ENCODE measurements at regions not wholly inside any gene's neighbourhood (a gene's known extent, or its start where the extent isn't known, plus 50 kb on each side); places are given as distances from the start of the nearest gene placed in this dataset.
"Not testable (repeated sequence)": the region's sequence is repeated elsewhere in the genome, so short reads cannot be mapped to it uniquely, and the experiment has no call there.

DNA sequence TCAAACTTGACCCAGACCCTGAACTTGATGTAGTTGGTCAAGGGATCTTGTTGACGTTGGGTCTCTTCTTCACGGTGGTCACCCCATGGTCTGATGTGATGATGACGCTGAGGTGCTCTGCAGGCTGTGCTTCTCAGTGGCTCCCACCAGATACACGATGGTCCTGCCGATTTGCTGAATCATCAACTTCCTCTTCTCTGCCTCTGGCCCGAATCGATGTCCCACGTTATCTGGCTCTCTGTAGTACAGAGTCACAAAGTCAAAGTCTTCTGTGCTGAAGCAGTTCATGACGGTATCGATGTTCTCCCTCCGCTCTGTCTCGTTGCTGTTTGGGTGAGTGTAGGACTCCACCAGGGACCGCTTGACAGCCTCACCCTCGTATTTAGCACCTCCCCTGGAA lies 58.5 kb upstream of the ZNF195 start:
- not testable (repeated sequence) for DNase-seq (ENCODE audit: low read depth, low spot score)

DNA sequence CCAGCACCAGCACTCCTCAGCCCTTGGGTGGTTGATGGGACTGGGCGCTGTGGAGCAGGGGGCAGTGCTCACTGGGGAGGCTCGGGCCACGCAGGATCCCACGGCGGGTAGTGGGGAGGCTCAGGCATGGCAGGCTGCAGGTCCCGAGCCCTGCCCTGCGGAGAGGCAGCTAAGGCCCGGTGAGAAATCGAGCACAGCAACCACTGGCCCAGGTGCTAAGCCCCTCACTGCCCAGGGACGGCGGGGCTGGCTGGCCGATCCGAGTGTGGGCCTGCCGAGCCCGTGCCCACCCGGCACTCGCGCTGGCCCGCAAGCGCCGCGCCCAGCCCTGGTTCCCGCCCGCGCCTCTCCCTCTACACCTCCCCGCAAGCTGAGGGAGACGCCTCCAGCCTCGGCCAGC lies 56.0 kb upstream of the ZNF195 start:
- DNase-seq (ENCODE audit: low read depth, low spot score), result no peak
- no peak for TF ChIP-seq POLR2AphosphoS5 (IDR thresholded peaks at IDR 0.05; ENCODE audit: borderline replicate concordance, low read depth, low read length)

More for the DNA sequence above, 58.5 kb upstream of the ZNF195 start:
- not testable (repeated sequence) for H3K4me3 ChIP-seq; H3K36me3 ChIP-seq (ENCODE audit: insufficient read depth, low read length); H3K27ac ChIP-seq; H3K9me3 ChIP-seq (ENCODE audit: low read depth, low read length); H3K9ac ChIP-seq (ENCODE audit: insufficient read length)

DNA sequence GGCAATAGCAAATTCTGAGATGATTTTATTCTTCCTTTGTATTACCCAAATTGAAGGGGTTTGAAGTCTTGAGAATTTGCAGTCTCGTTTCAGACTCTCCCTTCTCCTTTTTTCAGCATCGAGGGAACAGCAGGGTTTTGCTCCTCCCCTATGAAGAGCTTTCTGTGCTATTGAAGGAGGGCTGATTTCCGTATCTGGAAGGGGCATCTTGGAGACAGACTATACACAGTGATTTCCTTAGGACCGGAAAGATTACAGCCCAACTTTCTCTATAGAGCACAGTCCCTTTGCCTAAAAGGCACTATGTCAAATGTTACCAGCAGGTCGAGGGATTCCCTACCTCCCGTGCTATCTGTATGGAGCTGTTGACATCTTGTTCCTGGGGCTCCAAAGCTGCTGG lies 50.2 kb upstream of the ZNF195 start:
- H3K9ac ChIP-seq (ENCODE audit: insufficient read length); H3K4me3 ChIP-seq; H3K36me3 ChIP-seq (ENCODE audit: insufficient read depth, low read length); H3K9me3 ChIP-seq (ENCODE audit: low read depth, low read length); DNase-seq (ENCODE audit: low read depth, low spot score); H3K27ac ChIP-seq: not testable (repeated sequence)

More for the DNA sequence above, 56.0 kb upstream of the ZNF195 start:
- Histone ChIP-seq H3K9me3 (ENCODE audit: low read depth, low read length) (no peaks in the 10 kb centered on the region), H3K27ac (no peak overlapping the region), H3K36me3 (ENCODE audit: insufficient read depth, low read length) (no peaks in the 10 kb centered on the region), H3K9ac (ENCODE audit: insufficient read length) (no peak overlapping the region), H3K4me3 (no peak overlapping the region)
